ENCODE measurements at regions not wholly inside any gene's neighbourhood (a gene's known extent, or its start where the extent isn't known, plus 50 kb on each side); places are given as distances from the start of the nearest gene placed in this dataset.

- Histone ChIP-seq H3K9ac (ENCODE audit: control insufficient read depth, extremely low read depth, insufficient read depth, low read length) (no peak overlapping the region), H3K79me2 (ENCODE audit: control insufficient read depth, insufficient read depth, low read length) (no peaks in the 10 kb centered on the region), H3K9me1 (ENCODE audit: control insufficient read depth, extremely low read depth, insufficient read depth, low read length) (no peaks in the 10 kb centered on the region), H4K20me1 (ENCODE audit: control insufficient read depth, extremely low read depth, insufficient read depth, low read length) (no peaks in the 10 kb centered on the region), H3K36me3 (ENCODE audit: control insufficient read depth in 2 of 2, extremely low read depth in 1 of 2, insufficient read depth in 2 of 2, low read length in 2 of 2) (no peaks in the 10 kb centered on the region), H3K4me3 (ENCODE audit: control insufficient read depth in 2 of 3, extremely low read depth in 1 of 3, insufficient read depth in 2 of 3, low read depth in 1 of 3, low read length in 3 of 3) (no peak overlapping the region), H3K27me3 (ENCODE audit: control insufficient read depth, extremely low read depth, insufficient read depth, low read length) (no peaks in the 10 kb centered on the region), H3K9me3 (ENCODE audit: control insufficient read depth, low read depth, low read length) (no peaks in the 10 kb centered on the region), H2AFZ (ENCODE audit: control insufficient read depth, low read length) (no peak overlapping the region), H3K4me2 (ENCODE audit: control insufficient read depth, extremely low read depth, insufficient read depth, low read depth, low read length) (no peak overlapping the region), H3K27ac (ENCODE audit: control insufficient read depth, insufficient read depth, low read length) (no peak overlapping the region), H3K4me1 (ENCODE audit: control insufficient read depth, extremely low read depth, insufficient read depth, low read length) (no peaks in the 10 kb centered on the region)
- DNase-seq (ENCODE audit: low read depth, low spot score) (no peak), FAIRE-seq (no peak)
- no peak for TF ChIP-seq EZH2 (IDR thresholded peaks at IDR 0.05; ENCODE audit: low read length)
- TF ChIP-seq CTCF (optimal IDR thresholded peaks at IDR 0.05 in 1 of 3, IDR thresholded peaks at IDR 0.05 in 1 of 3, conservative IDR thresholded peaks at IDR 0.05 in 1 of 3; ENCODE audit: extremely low read depth in 1 of 3, insufficient read depth in 2 of 3, low read length in 3 of 3), result no peak
- dilution Hi-C loops (cut with MboI; ENCODE audit: extremely low pct_ligation_motif_present, low sequenced_read_pairs), result no loop called here
These were observed 520.2 kb upstream of the ZWINT start for GRCh38 chr10:56881218-56881617.

- H3K27me3 ChIP-seq (ENCODE audit: control insufficient read depth, extremely low read depth, insufficient read depth, low read length), result no peaks in the 10 kb centered on the region
- no peaks in the 10 kb centered on the region for H3K79me2 ChIP-seq (ENCODE audit: control insufficient read depth, insufficient read depth, low read length)
- no peaks in the 10 kb centered on the region for H4K20me1 ChIP-seq (ENCODE audit: control insufficient read depth, extremely low read depth, insufficient read depth, low read length)
- no peak overlapping the region for H3K4me3 ChIP-seq (ENCODE audit: control insufficient read depth in 2 of 3, extremely low read depth in 1 of 3, insufficient read depth in 2 of 3, low read depth in 1 of 3, low read length in 3 of 3)
- H3K27ac ChIP-seq (ENCODE audit: control insufficient read depth, insufficient read depth, low read length), result no peak overlapping the region
- DNase-seq (ENCODE audit: low read depth, low spot score) (no peak), FAIRE-seq (no peak)
- H3K4me1 ChIP-seq (ENCODE audit: control insufficient read depth, extremely low read depth, insufficient read depth, low read length), result no peaks in the 10 kb centered on the region
- no peaks in the 10 kb centered on the region for H3K9me1 ChIP-seq (ENCODE audit: control insufficient read depth, extremely low read depth, insufficient read depth, low read length)
- TF ChIP-seq EZH2 (IDR thresholded peaks at IDR 0.05; ENCODE audit: low read length), result no peak
- TF ChIP-seq CTCF (optimal IDR thresholded peaks at IDR 0.05 in 1 of 3, IDR thresholded peaks at IDR 0.05 in 1 of 3, conservative IDR thresholded peaks at IDR 0.05 in 1 of 3; ENCODE audit: extremely low read depth in 1 of 3, insufficient read depth in 2 of 3, low read length in 3 of 3), result no peak
- dilution Hi-C loops (cut with MboI; ENCODE audit: extremely low pct_ligation_motif_present, low sequenced_read_pairs), result no loop called here
- no peak overlapping the region for H2AFZ ChIP-seq (ENCODE audit: control insufficient read depth, low read length)
- H3K36me3 ChIP-seq (ENCODE audit: control insufficient read depth in 2 of 2, extremely low read depth in 1 of 2, insufficient read depth in 2 of 2, low read length in 2 of 2), result no peaks in the 10 kb centered on the region
- H3K4me2 ChIP-seq (ENCODE audit: control insufficient read depth, extremely low read depth, insufficient read depth, low read depth, low read length), result no peak overlapping the region
- H3K9ac ChIP-seq (ENCODE audit: control insufficient read depth, extremely low read depth, insufficient read depth, low read length), result no peak overlapping the region
- no peaks in the 10 kb centered on the region for H3K9me3 ChIP-seq (ENCODE audit: control insufficient read depth, low read depth, low read length)
These were observed 519.5 kb upstream of the ZWINT start for GRCh38 chr10:56880606-56881005.

Measured in keratinocyte (primary cell).